NCI-H69 (cell line): ENCODE measurements at regions not wholly inside any gene's neighbourhood (a gene's known extent, or its start where the extent isn't known, plus 50 kb on each side); places are given as distances from the start of the nearest gene placed in this dataset.
"Not testable (repeated sequence)": the region's sequence is repeated elsewhere in the genome, so short reads cannot be mapped to it uniquely, and the experiment has no call there.

Experiments
- DNase-seq: peaks from one replicate; lab custom pipeline; 2025; lab: John Stamatoyannopoulos, UW

- no peak for DNase-seq
These were observed 339.8 kb upstream of the FRG1 start for GRCh38 chr4:189600718-189601435.

- DNase-seq, result not testable (repeated sequence)
These were observed 337.8 kb upstream of the FRG1 start for GRCh38 chr4:189602827-189603226.

GRCh38 chr4:189610571-189610970 lies 330.1 kb upstream of the FRG1 start:
- not testable (repeated sequence) for DNase-seq

- DNase-seq, result no peak
These were observed 327.5 kb upstream of the FRG1 start for GRCh38 chr4:189613207-189613606.

GRCh38 chr4:189615217-189615663 lies 325.4 kb upstream of the FRG1 start:
- no peak for DNase-seq

- not testable (repeated sequence) for DNase-seq
These were observed 322.9 kb upstream of the FRG1 start for GRCh38 chr4:189617741-189618140.

GRCh38 chr4:189619441-189620250 lies 321.0 kb upstream of the FRG1 start:
- DNase-seq, result not testable (repeated sequence)

- DNase-seq, result not testable (repeated sequence)
These were observed 318.1 kb upstream of the FRG1 start for GRCh38 chr4:189622574-189622973.

GRCh38 chr4:189627041-189627440 lies 313.6 kb upstream of the FRG1 start:
- DNase-seq, result not testable (repeated sequence)

- DNase-seq, result not testable (repeated sequence)
These were observed 310.9 kb upstream of the FRG1 start for GRCh38 chr4:189629733-189630132.

GRCh38 chr4:189630913-189631567 lies 309.6 kb upstream of the FRG1 start:
- not testable (repeated sequence) for DNase-seq

- not testable (repeated sequence) for DNase-seq
These were observed 309.1 kb upstream of the FRG1 start for GRCh38 chr4:189631568-189631916.

- not testable (repeated sequence) for DNase-seq
These were observed 290.2 kb upstream of the FRG1 start for GRCh38 chr4:189650436-189650835.

- not testable (repeated sequence) for DNase-seq
These were observed 287.5 kb upstream of the FRG1 start for GRCh38 chr4:189653130-189653653.

GRCh38 chr4:189653983-189654382 lies 286.7 kb upstream of the FRG1 start:
- not testable (repeated sequence) for DNase-seq

GRCh38 chr4:189654396-189654795 lies 286.3 kb upstream of the FRG1 start:
- DNase-seq, result not testable (repeated sequence)

- not testable (repeated sequence) for DNase-seq
These were observed 284.9 kb upstream of the FRG1 start for GRCh38 chr4:189655817-189656216.

- DNase-seq, result no peak
These were observed 284.0 kb upstream of the FRG1 start for GRCh38 chr4:189656641-189657040.

- not testable (repeated sequence) for DNase-seq
These were observed 282.4 kb upstream of the FRG1 start for GRCh38 chr4:189658259-189658658.

GRCh38 chr4:189658831-189659230 lies 281.8 kb upstream of the FRG1 start:
- DNase-seq, result not testable (repeated sequence)

GRCh38 chr4:189659287-189659686 lies 281.4 kb upstream of the FRG1 start:
- DNase-seq, result no peak

GRCh38 chr4:189660722-189661360 lies 279.8 kb upstream of the FRG1 start:
- DNase-seq, result no peak
